Transverse colon (tissue), 4 donors: ENCODE measurements at regions not wholly inside any gene's neighbourhood (a gene's known extent, or its start where the extent isn't known, plus 50 kb on each side); places are given as distances from the start of the nearest gene placed in this dataset.

Experiments
- CTCF ChIP-seq, 5 experiments: fragments of 200-600 bp in 3 of 5; fragments of 450-650 bp in 2 of 5; sonication (generic) in 3 of 5; IDR thresholded peaks; 1 replicate in 2 of 5; 2 replicates in 3 of 5; pipeline ENCODE4 v1.5.1; 2016 to 2017; ENCODE audit warnings: antibody characterized with exemption in 5 of 5, inconsistent platforms in 3 of 5, mild to moderate bottlenecking in 2 of 5, moderate library complexity in 1 of 5
- POLR2A ChIP-seq: fragments of 450-650 bp; IDR thresholded peaks from one replicate; pipeline ENCODE4 v1.6.1; 2016; ENCODE audit warnings: antibody characterized with exemption, mild to moderate bottlenecking, moderate library complexity
- POLR2AphosphoS5 ChIP-seq, 3 donors: sonication (generic); formaldehyde crosslinking; IDR thresholded peaks; one replicate each; pipeline ENCODE4 v1.6.1; 2016; ENCODE audit warnings: antibody characterized with exemption in 3 of 3

- TF ChIP-seq CTCF (IDR thresholded peaks at IDR 0.05) (no peak), POLR2A (no peak), POLR2AphosphoS5 (IDR thresholded peaks at IDR 0.05) (no peak)
These were observed 856.1 kb downstream of the SI start for GRCh38 chr3:164222197-164222596.
